CMK (cell line): ENCODE measurements at regions not wholly inside any gene's neighbourhood (a gene's known extent, or its start where the extent isn't known, plus 50 kb on each side); places are given as distances from the start of the nearest gene placed in this dataset.

ENCODE experiments used
- DNase-seq: peaks from one replicate; pipeline ENCODE4 v3.0.0-alpha.2; 2010; ENCODE audit warnings: low read depth

- DNase-seq = no peak
Measured at GRCh38 chr2:236499691-236500578, 69.7 kb upstream of the ACKR3 start.

GRCh38 chr2:236501026-236501425 is 68.6 kb upstream of the ACKR3 start:
- DNase-seq = no peak

GRCh38 chr2:236501531-236501930 is 68.1 kb upstream of the ACKR3 start:
- no peak for DNase-seq

- DNase-seq = no peak
Measured at GRCh38 chr2:236503100-236503499, 66.5 kb upstream of the ACKR3 start.

GRCh38 chr2:236503583-236503982 is 66.0 kb upstream of the ACKR3 start:
- no peak for DNase-seq

- no peak for DNase-seq
Measured at GRCh38 chr2:236505041-236505440, 64.6 kb upstream of the ACKR3 start.

GRCh38 chr2:236505648-236506047 is 64.0 kb upstream of the ACKR3 start:
- DNase-seq = no peak

GRCh38 chr2:236507393-236508085 is 62.1 kb upstream of the ACKR3 start:
- DNase-seq = no peak

- DNase-seq = no peak
Measured at GRCh38 chr2:236508466-236508865, 61.2 kb upstream of the ACKR3 start.

GRCh38 chr2:236510034-236510433 is 59.6 kb upstream of the ACKR3 start:
- no peak for DNase-seq

GRCh38 chr2:236511266-236511665 is 58.4 kb upstream of the ACKR3 start:
- DNase-seq = no peak

- no peak for DNase-seq
Measured at GRCh38 chr2:236512267-236512666, 57.4 kb upstream of the ACKR3 start.

GRCh38 chr2:236512902-236513435 is 56.7 kb upstream of the ACKR3 start:
- DNase-seq = no peak

- DNase-seq = no peak
Measured at GRCh38 chr2:236513956-236514355, 55.7 kb upstream of the ACKR3 start.

- DNase-seq = no peak
Measured at GRCh38 chr2:236516708-236517107, 52.9 kb upstream of the ACKR3 start.

GRCh38 chr2:236517251-236518031 is 52.2 kb upstream of the ACKR3 start:
- no peak for DNase-seq
